GM19468 (cell line): ENCODE measurements at regions not wholly inside any gene's neighbourhood (a gene's known extent, or its start where the extent isn't known, plus 50 kb on each side); places are given as distances from the start of the nearest gene placed in this dataset.

ENCODE experiments used
- ATAC-seq: cut with Tn5 transposase; IDR thresholded peaks from one replicate; pipeline ENCODE4 v1.9.1; 2021; ENCODE audit warnings: mild to moderate bottlenecking, moderate library complexity, moderate number of reproducible peaks; ENCODE audit not compliant: unreplicated experiment; ENCODE audit errors: extremely low read depth

- ATAC-seq: no peak
These were observed 68.0 kb upstream of the POU5F2 start for GRCh38 chr5:93809430-93809829.

GRCh38 chr5:93807846-93808245, 66.4 kb upstream of the POU5F2 start:
- ATAC-seq: no peak

DNA sequence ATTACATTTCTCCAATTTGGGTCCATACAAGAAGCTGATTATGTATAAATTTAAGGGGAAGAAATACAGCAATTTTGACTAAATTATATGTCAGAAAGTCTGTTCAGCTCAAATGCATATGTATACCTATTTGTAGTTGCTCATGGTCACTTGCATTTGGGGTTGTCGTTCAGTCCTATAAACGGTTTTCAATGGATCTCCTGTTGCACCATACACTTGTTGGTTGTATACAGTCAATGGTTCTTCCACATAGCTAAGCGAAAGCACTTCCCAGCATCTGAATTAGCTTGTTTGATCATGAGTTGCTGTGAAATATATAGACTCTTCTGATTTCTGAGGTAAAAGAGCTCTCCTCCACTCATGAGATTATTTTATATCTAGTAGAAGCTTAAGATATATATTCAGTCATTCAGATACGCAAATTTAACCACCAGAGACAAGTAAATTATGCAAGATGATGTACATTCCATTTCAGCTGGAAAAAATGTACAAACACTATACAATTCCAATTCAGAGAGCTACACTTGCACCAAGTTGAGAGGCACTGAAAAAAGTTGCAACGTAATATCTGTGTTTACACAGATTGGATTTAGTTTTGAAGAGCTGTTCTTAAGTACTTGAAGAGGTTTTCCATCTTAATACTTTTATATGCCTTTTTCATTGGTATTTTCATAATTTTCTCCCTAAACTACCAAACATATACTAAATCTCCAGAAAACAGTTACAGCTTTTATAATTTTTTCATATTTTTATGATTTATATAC, 64.4 kb upstream of the POU5F2 start:
- ATAC-seq: no peak

GRCh38 chr5:93800988-93801811, 59.8 kb upstream of the POU5F2 start:
- no peak for ATAC-seq

DNA sequence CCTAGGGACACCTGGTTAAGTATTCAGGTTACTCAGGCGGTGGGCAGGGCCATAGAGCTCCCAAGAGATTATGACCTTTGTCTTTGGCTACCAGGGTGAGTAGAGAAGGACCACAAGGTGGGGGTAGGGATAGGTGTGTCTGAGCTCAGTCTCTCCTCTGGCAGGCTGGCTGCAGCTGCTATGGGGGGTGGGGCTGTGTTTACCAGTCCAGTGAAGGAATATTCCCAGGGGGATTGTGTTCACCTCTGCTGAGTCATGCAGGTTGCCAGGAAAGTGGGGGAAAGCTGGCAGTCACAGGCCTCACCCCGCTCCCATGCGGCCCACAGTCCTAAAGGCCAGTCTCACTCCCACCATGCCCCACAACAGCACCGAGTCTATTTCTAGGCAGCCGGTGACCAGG, 53.6 kb upstream of the POU5F2 start:
- no peak for ATAC-seq

DNA sequence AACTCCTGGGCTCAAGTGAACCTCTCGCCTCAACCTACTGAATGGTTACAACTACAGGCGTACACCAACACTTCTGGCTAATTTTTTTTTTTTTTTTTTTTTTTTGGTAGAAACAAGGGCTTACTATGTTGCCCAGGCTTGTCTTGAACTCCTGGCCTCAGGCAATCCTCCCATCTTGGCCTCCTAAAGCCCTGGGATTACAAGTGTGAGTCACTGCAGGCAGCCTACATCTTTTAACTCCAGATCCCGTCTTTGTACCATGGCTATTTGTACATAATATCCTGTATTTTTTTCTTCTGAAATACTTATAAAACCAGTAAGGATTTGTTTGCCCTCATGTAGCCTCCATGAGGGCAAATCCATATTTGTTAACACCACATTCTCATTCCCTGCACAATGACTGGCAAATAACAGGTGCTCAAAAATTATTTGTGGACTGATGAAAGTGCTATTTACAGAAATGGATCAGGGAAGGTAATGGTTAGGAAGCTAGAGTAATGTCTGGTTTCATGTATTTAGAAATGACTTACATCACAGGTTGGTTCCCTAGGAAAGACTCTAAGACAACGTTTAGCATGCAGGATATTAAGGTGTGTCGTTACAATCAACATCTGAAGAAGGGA, 51.9 kb upstream of the POU5F2 start:
- no peak for ATAC-seq

- ATAC-seq: no peak
These were observed 50.1 kb upstream of the POU5F2 start for GRCh38 chr5:93791518-93791972.
